Cardiac muscle cell (in vitro differentiated cells and primary cell): ENCODE measurements at regions not wholly inside any gene's neighbourhood (a gene's known extent, or its start where the extent isn't known, plus 50 kb on each side); places are given as distances from the start of the nearest gene placed in this dataset.

Experiments
- DNase-seq, 2 donors: peaks; one replicate each; pipeline versions ENCODE4 v3.0.0 to v3.0.0-alpha.2; 2010 to 2017; ENCODE audit warnings: low read depth in 1 of 2, low spot score in 1 of 2
- H3K27ac ChIP-seq: fragments of 200-600 bp; sonication (generic); 2 replicates; pipeline ENCODE4 v1.5.1; 2016
- H3K27me3 ChIP-seq: fragments of 200-600 bp; sonication (generic); 2 replicates; pipeline ENCODE4 v1.6.0; 2016; ENCODE audit warnings: control low read depth
- H3K36me3 ChIP-seq: fragments of 200-600 bp; sonication (generic); 2 replicates; pipeline ENCODE4 v1.5.1; 2016; ENCODE audit warnings: control low read depth
- H3K4me1 ChIP-seq: fragments of 200-600 bp; sonication (generic); 2 replicates; pipeline ENCODE4 v1.8.1; 2017; ENCODE audit warnings: low read depth, mild to moderate bottlenecking, mixed run types
- H3K4me3 ChIP-seq: fragments of 200-600 bp; sonication (generic); 2 replicates; pipeline ENCODE4 v1.5.1; 2016; ENCODE audit warnings: mild to moderate bottlenecking
- H3K9me3 ChIP-seq: fragments of 200-600 bp; sonication (generic); 2 replicates; pipeline ENCODE4 v1.5.1; 2017; ENCODE audit warnings: low read depth, mild to moderate bottlenecking, control low read depth
- TF ChIP-seq, protein P1 (sequence below): IDR thresholded peaks from 2 replicates; pipeline ENCODE4 v1.5.1; 2012; ENCODE audit warnings: low read depth, mild to moderate bottlenecking, low read length

DNA sequence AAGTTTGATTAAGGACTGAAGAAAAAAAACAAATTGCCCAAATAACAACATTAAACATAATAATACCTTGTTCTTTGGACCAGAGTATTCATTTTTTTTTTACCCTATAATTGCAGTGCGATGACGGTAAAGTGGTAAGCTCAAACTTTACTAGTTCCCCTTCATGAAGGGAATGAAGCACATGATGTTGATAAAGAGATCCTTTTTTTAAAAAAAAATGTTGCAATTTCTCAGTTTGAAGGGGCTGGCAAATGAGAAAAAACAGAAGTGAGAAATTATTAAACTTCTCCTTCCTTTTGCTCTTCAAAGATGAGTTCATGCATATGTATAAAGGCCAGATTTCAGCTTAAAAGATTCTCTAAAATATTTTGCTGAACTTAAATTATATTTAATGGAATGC is 231.7 kb downstream of the C4orf33 start:
- Histone ChIP-seq H3K36me3 (no peaks in the 10 kb centered on the region), H3K4me3 (no peak overlapping the region), H3K27me3 (no peaks in the 10 kb centered on the region), H3K27ac (no peak overlapping the region), H3K9me3 (no peaks in the 10 kb centered on the region), H3K4me1 (no peaks in the 10 kb centered on the region)
- TF ChIP-seq, protein P1, sequence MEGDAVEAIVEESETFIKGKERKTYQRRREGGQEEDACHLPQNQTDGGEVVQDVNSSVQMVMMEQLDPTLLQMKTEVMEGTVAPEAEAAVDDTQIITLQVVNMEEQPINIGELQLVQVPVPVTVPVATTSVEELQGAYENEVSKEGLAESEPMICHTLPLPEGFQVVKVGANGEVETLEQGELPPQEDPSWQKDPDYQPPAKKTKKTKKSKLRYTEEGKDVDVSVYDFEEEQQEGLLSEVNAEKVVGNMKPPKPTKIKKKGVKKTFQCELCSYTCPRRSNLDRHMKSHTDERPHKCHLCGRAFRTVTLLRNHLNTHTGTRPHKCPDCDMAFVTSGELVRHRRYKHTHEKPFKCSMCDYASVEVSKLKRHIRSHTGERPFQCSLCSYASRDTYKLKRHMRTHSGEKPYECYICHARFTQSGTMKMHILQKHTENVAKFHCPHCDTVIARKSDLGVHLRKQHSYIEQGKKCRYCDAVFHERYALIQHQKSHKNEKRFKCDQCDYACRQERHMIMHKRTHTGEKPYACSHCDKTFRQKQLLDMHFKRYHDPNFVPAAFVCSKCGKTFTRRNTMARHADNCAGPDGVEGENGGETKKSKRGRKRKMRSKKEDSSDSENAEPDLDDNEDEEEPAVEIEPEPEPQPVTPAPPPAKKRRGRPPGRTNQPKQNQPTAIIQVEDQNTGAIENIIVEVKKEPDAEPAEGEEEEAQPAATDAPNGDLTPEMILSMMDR: no peak
- no peak for DNase-seq

DNA sequence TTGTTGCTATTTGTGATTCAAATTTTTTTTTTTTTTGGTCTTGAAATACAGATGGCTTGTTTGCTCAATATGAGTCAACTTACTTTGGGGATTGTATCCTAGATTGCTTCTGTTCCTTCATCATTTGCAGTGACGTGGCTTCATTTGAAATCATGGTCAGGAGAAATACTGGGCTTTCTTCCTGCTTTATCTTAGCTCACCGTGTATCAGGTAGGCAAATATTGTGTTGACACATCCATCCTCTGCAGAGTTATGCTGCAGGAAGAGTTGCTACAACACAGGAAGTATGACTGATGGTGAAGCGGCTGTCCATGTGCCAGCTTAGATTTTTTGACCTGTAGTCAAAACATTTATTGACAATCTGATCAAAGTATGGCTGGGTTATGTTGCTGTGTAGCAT is 232.2 kb downstream of the C4orf33 start:
- Histone ChIP-seq H3K9me3 (no peaks in the 10 kb centered on the region), H3K4me1 (no peaks in the 10 kb centered on the region), H3K36me3 (no peaks in the 10 kb centered on the region), H3K4me3 (no peak overlapping the region), H3K27ac (no peak overlapping the region), H3K27me3 (no peaks in the 10 kb centered on the region)
- TF ChIP-seq, protein P1: no peak
- DNase-seq: no peak

DNA sequence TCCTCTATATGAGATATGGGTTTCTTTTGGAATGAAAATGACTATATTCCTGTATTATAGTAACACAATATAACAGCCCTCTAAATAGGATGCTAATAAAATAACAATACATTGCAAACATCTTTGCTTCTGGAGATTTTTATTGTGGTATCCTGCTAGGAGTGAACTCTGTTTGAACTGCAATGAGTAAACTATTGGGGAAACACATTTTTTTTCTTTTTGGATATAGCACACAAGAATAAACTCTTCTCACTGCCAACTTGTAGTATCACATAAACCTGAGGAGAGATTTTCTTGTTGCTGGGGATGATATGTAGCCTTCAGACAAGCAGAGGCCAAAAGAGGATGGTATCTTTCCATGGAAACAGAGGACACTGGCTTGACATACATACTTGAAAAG is 238.2 kb downstream of the C4orf33 start:
- Histone ChIP-seq H3K27me3 (peaks cover 6% of the 10 kb centered on the region), H3K4me1 (no peaks in the 10 kb centered on the region), H3K36me3 (no peaks in the 10 kb centered on the region), H3K4me3 (no peak overlapping the region), H3K9me3 (no peaks in the 10 kb centered on the region), H3K27ac (no peak overlapping the region)
- DNase-seq: no peak
- TF ChIP-seq, protein P1: no peak

DNA sequence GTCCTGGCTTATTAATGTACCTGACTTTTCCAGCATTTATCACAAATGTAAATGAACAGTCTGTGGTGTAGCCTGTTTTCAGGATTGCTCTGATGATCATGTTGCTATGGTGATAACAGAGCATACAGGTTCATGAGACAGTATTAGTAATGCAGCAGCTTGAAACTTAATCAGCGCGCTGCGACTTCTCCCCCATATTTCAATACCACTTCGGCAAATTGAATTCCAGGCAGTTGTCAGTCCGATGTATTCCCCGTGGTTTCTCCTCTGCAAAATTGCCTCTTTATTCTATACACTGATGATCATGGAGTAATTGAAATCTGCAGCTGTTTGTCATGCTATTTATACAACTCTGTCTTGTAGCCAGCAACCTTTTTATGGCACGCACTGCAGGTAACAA is 239.3 kb downstream of the C4orf33 start:
- no peaks in the 10 kb centered on the region for H3K36me3 ChIP-seq
- H3K4me3 ChIP-seq: no peak overlapping the region
- no peaks in the 10 kb centered on the region for H3K9me3 ChIP-seq
- TF ChIP-seq, protein P1: no peak
- DNase-seq: no peak
- H3K27me3 ChIP-seq: peaks cover 6% of the 10 kb centered on the region
- no peaks in the 10 kb centered on the region for H3K4me1 ChIP-seq
- no peak overlapping the region for H3K27ac ChIP-seq

DNA sequence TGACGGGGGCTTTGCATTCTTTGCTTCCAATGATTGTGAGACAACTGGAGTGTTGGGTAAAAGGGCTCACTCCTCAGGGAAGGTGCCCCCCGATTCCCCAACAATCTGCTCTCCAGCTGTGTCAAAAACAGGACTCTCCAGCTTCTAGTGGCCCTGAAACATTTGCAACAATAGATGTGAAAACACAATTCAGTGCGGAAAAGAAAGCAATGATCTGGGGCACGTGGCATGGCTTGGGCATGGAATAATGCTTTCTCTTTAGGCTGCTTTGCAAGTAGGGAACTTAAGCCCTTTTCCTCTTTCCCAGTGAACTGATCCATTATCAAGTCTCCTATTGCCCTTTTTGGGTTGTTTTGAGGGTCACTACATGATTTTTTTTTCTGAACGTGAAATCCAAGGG is 239.9 kb downstream of the C4orf33 start:
- Histone ChIP-seq H3K4me3 (no peak overlapping the region), H3K27me3 (peaks cover 6% of the 10 kb centered on the region), H3K4me1 (no peaks in the 10 kb centered on the region), H3K27ac (no peak overlapping the region), H3K9me3 (no peaks in the 10 kb centered on the region), H3K36me3 (no peaks in the 10 kb centered on the region)
- no peak for DNase-seq
- TF ChIP-seq, protein P1: no peak
